Activated CD4-positive, alpha-beta memory T cell treated with anti-CD3 and anti-CD28 coated beads for 36 hours (primary cell): ENCODE measurements at regions not wholly inside any gene's neighbourhood (a gene's known extent, or its start where the extent isn't known, plus 50 kb on each side); places are given as distances from the start of the nearest gene placed in this dataset.
A peak's percentile ranks its signal among the peaks of the same experiment; 100 is the strongest.

ENCODE experiments used
- CTCF ChIA-PET: fragments of 350-600 bp; sonication (Branson Sonifier 250); formaldehyde crosslinking; loops from one replicate; lab custom pipeline; 2021; ENCODE audit warnings: antibody characterized with exemption, inconsistent platforms; lab: Charles Lee
- POLR2A ChIA-PET: fragments of 350-600 bp; sonication (Branson Sonifier 250); formaldehyde crosslinking; loops from one replicate; lab custom pipeline; 2021; ENCODE audit warnings: antibody characterized with exemption; lab: Charles Lee
- DNase-seq: peaks from one replicate; pipeline ENCODE4 v3.0.0-alpha.2; 2020
- H3K27ac Mint-ChIP-seq: one replicate; pipeline ENCODE4 v1.8.0; 2021; ENCODE audit warnings: mixed read lengths
- H3K27me3 Mint-ChIP-seq: one replicate; pipeline ENCODE4 v1.8.0; 2021; ENCODE audit warnings: mixed read lengths
- H3K36me3 Mint-ChIP-seq: one replicate; pipeline ENCODE4 v1.8.0; 2021; ENCODE audit warnings: mixed read lengths
- H3K4me1 Mint-ChIP-seq: one replicate; pipeline ENCODE4 v1.8.0; 2021; ENCODE audit warnings: low read depth, mixed read lengths
- H3K4me3 Mint-ChIP-seq: one replicate; pipeline ENCODE4 v1.8.0; 2021; ENCODE audit warnings: mild to moderate bottlenecking, mixed read lengths
- H3K9me3 Mint-ChIP-seq: one replicate; pipeline ENCODE4 v1.8.0; 2021; ENCODE audit warnings: mixed read lengths
- intact Hi-C: fragments of 100-400 bp; cut with micrococcal nuclease; formaldehyde crosslinking; loops from one replicate; pipeline ENCODE4 v1.15.1; 2023

DNA sequence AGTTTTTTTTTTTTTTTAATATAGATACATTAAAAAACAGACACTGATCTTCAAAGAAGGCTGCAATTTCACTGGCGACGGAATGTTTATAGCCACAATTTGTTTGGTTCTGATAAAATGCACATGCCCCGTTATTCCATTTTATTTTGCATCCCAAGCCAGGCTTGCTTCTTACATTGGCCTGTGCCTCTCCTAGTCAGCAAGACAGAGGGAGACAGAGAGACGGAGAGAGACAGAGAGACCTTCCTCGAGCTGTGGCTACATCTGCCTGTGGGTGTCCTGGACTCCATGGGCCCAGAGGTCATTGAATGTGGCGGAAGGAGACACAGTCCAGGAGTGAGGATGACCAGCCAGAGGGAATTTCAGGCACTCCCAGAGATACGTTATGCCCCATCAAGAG is 926.6 kb downstream of the VRK1 start:
- Mint-ChIP-seq H3K27ac (peak overlapping the region; percentile 92), H3K9me3 (peaks cover 6% of the 10 kb centered on the region), H3K36me3 (no peaks in the 10 kb centered on the region), H3K4me1 (peaks cover 53% of the 10 kb centered on the region), H3K4me3 (peak overlapping the region; percentile 71), H3K27me3 (no peaks in the 10 kb centered on the region)
- no peak for DNase-seq
- POLR2A ChIA-PET: interaction anchor here (1.0 kb wide), 1 partner anchor 11 kb away, joined by 3 read pairs; no protein-coding TSS in a partner anchor
- CTCF ChIA-PET: interaction anchor here (1.3 kb wide), 1 partner anchor 346 kb away, joined by 3 read pairs; no protein-coding TSS in a partner anchor
- intact Hi-C loops: loop anchor here (2.0 to 5.0 kb wide), 5 partner anchors 17 to 463 kb away; no protein-coding TSS in a partner anchor

GRCh38 chr14:97724265-97724731 is 927.1 kb downstream of the VRK1 start:
- ChIA-PET POLR2A (interaction anchor here (1.0 kb wide), 1 partner anchor 11 kb away, joined by 3 read pairs; no protein-coding TSS in a partner anchor), CTCF (interaction anchor here (0.9 to 1.3 kb wide), 2 partner anchors 253 to 346 kb away, joined by 3 to 4 read pairs; no protein-coding TSS in a partner anchor)
- Mint-ChIP-seq H3K36me3 (no peaks in the 10 kb centered on the region), H3K4me3 (peak overlapping the region; percentile 71), H3K27me3 (no peaks in the 10 kb centered on the region), H3K9me3 (peaks cover 7% of the 10 kb centered on the region), H3K4me1 (peaks cover 49% of the 10 kb centered on the region), H3K27ac (peak overlapping the region; percentile 92)
- intact Hi-C loops: loop anchor here (2.0 to 5.0 kb wide), 5 partner anchors 17 to 463 kb away; no protein-coding TSS in a partner anchor
- peak; percentile 58 for DNase-seq

- H3K9me3 Mint-ChIP-seq: peaks cover 5% of the 10 kb centered on the region
- peaks cover 43% of the 10 kb centered on the region for H3K4me1 Mint-ChIP-seq
- H3K4me3 Mint-ChIP-seq: no peak overlapping the region
- no peak for DNase-seq
- H3K36me3 Mint-ChIP-seq: no peaks in the 10 kb centered on the region
- intact Hi-C loops: no loop called here
- ChIA-PET POLR2A (no interaction called here), CTCF (no interaction called here)
- H3K27me3 Mint-ChIP-seq: no peaks in the 10 kb centered on the region
- no peak overlapping the region for H3K27ac Mint-ChIP-seq
These were observed 929.5 kb downstream of the VRK1 start for GRCh38 chr14:97726676-97727075.

DNA sequence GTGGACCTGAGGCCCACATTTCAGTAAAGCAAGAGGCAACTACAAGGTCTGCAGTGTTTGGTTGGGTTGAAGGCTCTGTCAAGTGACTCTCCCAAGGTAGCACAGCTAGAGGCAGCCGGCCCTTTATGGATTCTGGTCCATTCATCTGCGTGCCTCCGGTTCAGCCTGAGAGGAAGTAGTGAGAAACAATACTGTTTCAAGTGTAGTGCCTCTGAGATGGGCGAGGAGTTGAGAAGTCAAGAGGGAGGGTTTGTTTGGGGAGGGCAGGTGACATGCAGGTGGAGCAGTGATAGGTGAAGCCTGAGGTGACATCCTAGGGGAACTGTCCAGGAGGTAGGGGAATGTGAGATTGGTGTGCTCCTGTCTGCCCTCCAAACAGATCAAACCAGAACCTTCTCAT is 933.5 kb downstream of the VRK1 start:
- CTCF ChIA-PET: no interaction called here
- POLR2A ChIA-PET: no interaction called here
- no peaks in the 10 kb centered on the region for H3K27me3 Mint-ChIP-seq
- no peaks in the 10 kb centered on the region for H3K36me3 Mint-ChIP-seq
- H3K9me3 Mint-ChIP-seq: peaks cover 5% of the 10 kb centered on the region
- no peak overlapping the region for H3K4me3 Mint-ChIP-seq
- H3K4me1 Mint-ChIP-seq: peaks cover 15% of the 10 kb centered on the region
- no peak for DNase-seq
- H3K27ac Mint-ChIP-seq: no peak overlapping the region
- intact Hi-C loops: no loop called here

DNA sequence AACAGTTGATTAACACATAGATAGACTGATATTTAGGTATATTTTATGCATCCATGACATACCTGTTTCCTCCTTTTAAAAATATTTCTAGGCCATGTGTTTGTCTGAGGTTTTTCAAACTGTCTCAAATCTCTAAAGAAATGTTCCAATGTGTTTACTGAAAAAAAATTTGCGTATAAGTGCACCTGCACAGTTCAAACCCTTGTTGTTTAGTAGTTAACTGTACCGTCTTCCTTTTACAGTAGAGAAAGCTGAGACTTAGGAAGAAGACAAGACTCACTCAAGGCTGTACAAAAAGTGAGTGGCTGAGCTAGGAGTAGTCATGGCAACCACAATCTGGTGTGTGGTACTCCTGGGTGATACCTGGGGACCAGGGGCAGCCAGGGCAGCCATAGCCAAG is 934.6 kb downstream of the VRK1 start:
- ChIA-PET CTCF (no interaction called here), POLR2A (no interaction called here)
- peaks cover 5% of the 10 kb centered on the region for H3K9me3 Mint-ChIP-seq
- peaks cover 6% of the 10 kb centered on the region for H3K4me1 Mint-ChIP-seq
- no peaks in the 10 kb centered on the region for H3K27me3 Mint-ChIP-seq
- intact Hi-C loops: no loop called here
- H3K4me3 Mint-ChIP-seq: no peak overlapping the region
- no peaks in the 10 kb centered on the region for H3K36me3 Mint-ChIP-seq
- no peak for DNase-seq
- H3K27ac Mint-ChIP-seq: no peak overlapping the region

DNA sequence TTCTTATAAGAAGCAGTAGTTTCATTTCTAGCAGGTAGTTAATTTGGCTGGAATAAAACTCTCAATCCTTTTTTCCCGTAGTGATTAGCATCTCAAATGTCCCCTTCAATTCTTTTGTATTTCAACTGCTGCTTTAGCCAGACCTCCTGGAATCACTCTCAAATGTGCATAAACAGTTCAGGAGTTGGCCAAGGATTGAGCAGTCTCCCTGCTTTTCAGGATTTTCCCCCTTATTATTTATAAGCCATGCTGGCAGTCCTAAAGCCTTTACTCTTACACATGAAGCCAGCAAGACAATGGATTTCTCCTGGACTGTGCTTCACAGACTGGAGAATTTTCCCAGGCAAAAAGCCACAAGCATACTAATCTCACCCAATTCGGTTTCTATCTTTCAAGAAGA is 950.1 kb downstream of the VRK1 start:
- Mint-ChIP-seq H3K36me3 (no peaks in the 10 kb centered on the region), H3K4me3 (no peak overlapping the region), H3K27me3 (no peaks in the 10 kb centered on the region), H3K9me3 (peaks cover 2% of the 10 kb centered on the region), H3K27ac (no peak overlapping the region), H3K4me1 (no peaks in the 10 kb centered on the region)
- ChIA-PET CTCF (no interaction called here), POLR2A (no interaction called here)
- no peak for DNase-seq
- intact Hi-C loops: no loop called here

- Mint-ChIP-seq H3K36me3 (no peaks in the 10 kb centered on the region), H3K4me1 (no peaks in the 10 kb centered on the region), H3K9me3 (peaks cover 2% of the 10 kb centered on the region), H3K4me3 (no peak overlapping the region), H3K27ac (no peak overlapping the region), H3K27me3 (no peaks in the 10 kb centered on the region)
- ChIA-PET CTCF (no interaction called here), POLR2A (no interaction called here)
- DNase-seq: no peak
- intact Hi-C loops: no loop called here
These were observed 951.4 kb downstream of the VRK1 start for GRCh38 chr14:97748616-97749015.

DNA sequence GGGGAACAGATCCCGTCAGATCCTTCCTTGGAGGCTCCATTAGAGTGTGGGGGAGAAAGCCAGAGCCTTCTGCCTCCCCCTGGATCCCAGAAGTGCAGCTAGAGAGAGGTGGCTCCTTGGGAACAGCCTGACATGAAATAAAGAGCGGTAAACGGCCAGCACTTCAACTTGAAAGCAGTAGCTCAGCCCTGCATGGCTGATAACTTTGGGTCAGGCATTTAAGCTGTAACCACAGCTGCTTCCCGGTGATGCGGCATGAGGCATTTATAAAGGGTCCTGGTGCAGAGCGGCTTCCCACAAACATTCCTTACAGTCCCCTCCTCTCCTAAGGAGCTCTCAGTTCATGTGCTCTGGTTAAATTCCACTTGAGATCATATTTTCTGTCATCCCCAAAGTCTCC is 960.3 kb downstream of the VRK1 start:
- Mint-ChIP-seq H3K27me3 (no peaks in the 10 kb centered on the region), H3K27ac (no peak overlapping the region), H3K4me3 (no peak overlapping the region), H3K9me3 (no peaks in the 10 kb centered on the region), H3K4me1 (peaks cover 3% of the 10 kb centered on the region), H3K36me3 (no peaks in the 10 kb centered on the region)
- DNase-seq: no peak
- intact Hi-C loops: no loop called here
- ChIA-PET CTCF (no interaction called here), POLR2A (no interaction called here)

GRCh38 chr14:97760050-97760449 is 962.9 kb downstream of the VRK1 start:
- H3K27me3 Mint-ChIP-seq: no peaks in the 10 kb centered on the region
- no peaks in the 10 kb centered on the region for H3K9me3 Mint-ChIP-seq
- ChIA-PET POLR2A (no interaction called here), CTCF (no interaction called here)
- DNase-seq: no peak
- intact Hi-C loops: no loop called here
- H3K27ac Mint-ChIP-seq: no peak overlapping the region
- H3K36me3 Mint-ChIP-seq: no peaks in the 10 kb centered on the region
- peaks cover 10% of the 10 kb centered on the region for H3K4me1 Mint-ChIP-seq
- no peak overlapping the region for H3K4me3 Mint-ChIP-seq

DNA sequence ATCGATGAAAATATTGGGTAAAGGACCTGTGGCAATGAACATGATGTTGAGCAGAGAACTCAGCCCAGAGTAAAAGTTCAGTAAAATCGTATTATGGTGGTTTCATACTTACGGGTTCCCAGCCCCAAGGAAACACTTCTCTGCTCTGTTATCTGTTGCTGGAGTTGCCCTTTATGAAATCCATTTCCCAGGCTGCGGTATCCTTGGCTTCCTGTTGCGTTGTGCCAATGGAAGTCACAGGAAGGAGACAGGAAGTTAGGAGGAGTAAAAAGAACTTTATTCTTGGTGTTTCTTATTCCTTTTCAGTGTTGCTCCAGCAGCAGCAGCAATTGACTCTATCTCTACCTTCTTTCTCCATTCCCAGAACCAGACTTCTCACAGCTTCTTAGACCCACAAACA is 965.2 kb downstream of the VRK1 start:
- ChIA-PET CTCF (interaction anchor here (0.6 kb wide), 1 partner anchor 434 kb away, joined by 6 read pairs; no protein-coding TSS in a partner anchor), POLR2A (no interaction called here)
- Mint-ChIP-seq H3K4me3 (no peak overlapping the region), H3K36me3 (no peaks in the 10 kb centered on the region), H3K4me1 (peaks cover 10% of the 10 kb centered on the region), H3K27me3 (no peaks in the 10 kb centered on the region), H3K27ac (no peak overlapping the region), H3K9me3 (no peaks in the 10 kb centered on the region)
- intact Hi-C loops: no loop called here
- no peak for DNase-seq

DNA sequence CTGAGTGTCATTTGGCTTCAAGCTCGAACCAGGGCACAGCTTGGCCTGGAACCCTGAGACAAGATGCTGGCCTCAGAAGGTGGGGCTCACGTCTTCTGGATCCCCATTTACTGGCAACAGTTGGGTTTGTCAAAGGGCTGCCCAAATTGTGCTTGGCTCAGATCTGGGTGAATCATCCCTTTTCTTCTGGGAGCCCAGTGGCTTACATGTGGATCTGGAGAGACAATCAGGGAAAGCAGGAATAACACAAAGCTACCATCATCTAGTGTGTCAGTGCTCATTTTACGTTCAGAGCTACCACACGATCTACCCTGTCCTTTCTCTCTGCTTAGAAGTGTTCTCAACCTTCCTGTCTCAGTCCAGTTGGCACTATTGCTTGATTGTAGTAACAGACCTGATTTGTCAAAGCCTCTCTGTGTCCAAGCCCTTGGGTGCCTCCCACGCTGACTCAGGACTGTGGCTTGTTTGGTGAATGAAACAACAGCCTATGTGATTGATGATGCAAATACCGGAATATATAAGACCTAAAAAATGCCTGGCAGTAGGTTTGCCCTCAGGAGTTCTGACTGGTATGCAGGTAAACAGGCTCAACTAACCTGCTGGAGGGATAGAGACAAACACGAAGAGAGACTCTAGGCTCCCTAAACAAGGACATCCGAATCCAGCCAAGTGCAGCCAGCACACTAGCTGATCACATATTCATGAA is 974.3 kb downstream of the VRK1 start:
- ChIA-PET POLR2A (no interaction called here), CTCF (no interaction called here)
- Mint-ChIP-seq H3K4me3 (no peak overlapping the region), H3K27me3 (no peaks in the 10 kb centered on the region), H3K27ac (no peak overlapping the region), H3K4me1 (no peaks in the 10 kb centered on the region), H3K9me3 (no peaks in the 10 kb centered on the region), H3K36me3 (no peaks in the 10 kb centered on the region)
- DNase-seq: no peak
- intact Hi-C loops: no loop called here

DNA sequence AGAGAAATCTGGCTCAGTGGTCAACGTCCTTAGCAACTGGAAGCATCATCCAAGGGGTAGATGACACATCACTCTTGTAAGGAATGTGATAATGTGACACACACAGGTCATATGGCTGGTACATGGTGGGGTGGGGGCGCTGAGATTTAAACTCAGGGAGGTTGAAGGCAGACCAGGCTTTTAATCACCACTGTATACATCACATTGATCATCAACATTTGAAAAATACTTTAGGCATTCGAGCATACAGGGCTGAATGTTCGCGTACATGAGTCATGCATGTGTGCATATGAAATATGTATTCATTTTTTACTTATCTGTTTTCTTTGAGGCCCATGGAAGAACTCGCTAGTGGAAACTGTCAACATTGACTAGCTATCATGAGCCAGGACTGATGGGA is 976.4 kb downstream of the VRK1 start:
- intact Hi-C loops: no loop called here
- ChIA-PET CTCF (interaction anchor here (0.6 kb wide), 1 partner anchor 59 kb away, joined by 3 read pairs; no protein-coding TSS in a partner anchor), POLR2A (no interaction called here)
- no peak overlapping the region for H3K27ac Mint-ChIP-seq
- no peak overlapping the region for H3K4me3 Mint-ChIP-seq
- no peak for DNase-seq
- no peaks in the 10 kb centered on the region for H3K27me3 Mint-ChIP-seq
- no peaks in the 10 kb centered on the region for H3K9me3 Mint-ChIP-seq
- no peaks in the 10 kb centered on the region for H3K36me3 Mint-ChIP-seq
- H3K4me1 Mint-ChIP-seq: peaks cover 12% of the 10 kb centered on the region
